Gastrocnemius medialis (tissue), 4 donors: ENCODE measurements at regions not wholly inside any gene's neighbourhood (a gene's known extent, or its start where the extent isn't known, plus 50 kb on each side); places are given as distances from the start of the nearest gene placed in this dataset.

ENCODE experiments used
- CTCF ChIP-seq, 5 experiments: fragments of 450-650 bp in 3 of 5; fragments of 200-600 bp in 2 of 5; sonication (generic) in 2 of 5; IDR thresholded peaks in 4 of 5; conservative IDR thresholded peaks in 1 of 5; 1 replicate in 4 of 5; 2 replicates in 1 of 5; pipeline ENCODE4 v1.5.1; 2016 to 2019; ENCODE audit warnings: antibody characterized with exemption in 5 of 5, mild to moderate bottlenecking in 3 of 5, moderate library complexity in 3 of 5
- POLR2A ChIP-seq, 2 donors: fragments of 450-650 bp; IDR thresholded peaks; one replicate each; pipeline ENCODE4 v1.6.1; 2017; ENCODE audit warnings: antibody characterized with exemption in 2 of 2, mild to moderate bottlenecking in 2 of 2, moderate library complexity in 2 of 2

- no peak for TF ChIP-seq CTCF (IDR thresholded peaks at IDR 0.05 in 4 of 5, conservative IDR thresholded peaks at IDR 0.05 in 1 of 5)
- TF ChIP-seq POLR2A (IDR thresholded peaks at IDR 0.05), result no peak
Measured at GRCh38 chr5:119750887-119751733, 121.8 kb downstream of the FAM170A start.
